SK-N-MC (cell line): ENCODE measurements at regions not wholly inside any gene's neighbourhood (a gene's known extent, or its start where the extent isn't known, plus 50 kb on each side); places are given as distances from the start of the nearest gene placed in this dataset.

ENCODE experiments used
- DNase-seq: peaks from one replicate; pipeline ENCODE4 v3.0.0-alpha.2; 2011; ENCODE audit warnings: low read depth, low spot score
- H3K27ac ChIP-seq: fragments of 200-600 bp; sonication (generic); 2 replicates; pipeline ENCODE4 v1.5.1; 2016; ENCODE audit warnings: mixed run types
- H3K36me3 ChIP-seq: fragments of 200-600 bp; sonication (generic); 2 replicates; pipeline ENCODE4 v1.6.1; 2017; ENCODE audit warnings: antibody characterized with exemption, low read length, mixed read lengths; ENCODE audit not compliant: insufficient read depth
- H3K4me3 ChIP-seq: fragments of 200-600 bp; sonication (generic); 2 replicates; pipeline ENCODE4 v1.5.1; 2016
- H3K9ac ChIP-seq: fragments of 200-600 bp; sonication (generic); 2 replicates; pipeline ENCODE4 v1.8.0; 2017; ENCODE audit warnings: mixed run types, mixed read lengths; ENCODE audit not compliant: insufficient read length
- H3K9me3 ChIP-seq: fragments of 200-600 bp; sonication (generic); 2 replicates; pipeline ENCODE4 v1.6.1; 2017; ENCODE audit warnings: low read depth, mild to moderate bottlenecking, antibody characterized with exemption, low read length, moderate library complexity, mixed read lengths
- EZH2 ChIP-seq: fragments of 200-600 bp; sonication (generic); IDR thresholded peaks from one replicate; pipeline ENCODE4 v1.6.1; 2017; ENCODE audit warnings: antibody characterized with exemption
- FOXP2 ChIP-seq: optimal IDR thresholded peaks from 2 replicates; pipeline ENCODE3; 2011; ENCODE audit warnings: mild to moderate bottlenecking, moderate library complexity; ENCODE audit not compliant: insufficient read depth; ENCODE audit errors: extremely low read length, control extremely low read depth
- POLR2AphosphoS5 ChIP-seq: IDR thresholded peaks from 2 replicates; pipeline ENCODE4 v1.6.1; 2012; ENCODE audit warnings: mild to moderate bottlenecking, low read depth, low read length, borderline replicate concordance

- H3K9ac ChIP-seq: no peak overlapping the region
- TF ChIP-seq EZH2 (no peak), POLR2AphosphoS5 (no peak), FOXP2 (no peak)
- DNase-seq: no peak
- H3K9me3 ChIP-seq: no peaks in the 10 kb centered on the region
- H3K27ac ChIP-seq: peak overlapping the region; percentile 68; the same call in 1 of the 2 replicates
- no peaks in the 10 kb centered on the region for H3K36me3 ChIP-seq
- H3K4me3 ChIP-seq: peak overlapping the region; percentile 37
Measured at GRCh38 chr10:79883986-79884385, 57.4 kb downstream of the NUTM2E start.

DNA sequence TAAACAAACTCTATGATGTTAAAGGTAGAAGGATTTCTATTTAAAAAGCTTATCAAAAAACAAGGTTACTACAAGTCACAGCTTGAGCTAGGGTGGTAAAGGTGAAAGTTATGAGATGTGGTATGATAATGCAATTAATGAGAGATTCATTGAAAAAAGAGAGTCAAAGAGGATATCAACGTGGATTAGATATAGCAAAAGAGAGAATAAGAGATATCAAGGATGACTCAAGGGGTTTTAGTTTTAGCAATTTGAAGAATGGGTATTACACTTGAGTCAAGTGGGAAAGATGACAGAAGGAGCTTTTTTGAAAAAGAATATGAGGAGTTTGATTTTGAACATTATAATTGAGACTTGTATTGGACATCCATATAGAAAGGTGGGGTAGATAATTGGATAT is 59.8 kb downstream of the NUTM2E start:
- Histone ChIP-seq H3K4me3 (no peak overlapping the region), H3K9me3 (no peaks in the 10 kb centered on the region), H3K9ac (no peak overlapping the region), H3K36me3 (no peaks in the 10 kb centered on the region), H3K27ac (no peak overlapping the region)
- no peak for TF ChIP-seq FOXP2
- no peak for TF ChIP-seq POLR2AphosphoS5
- TF ChIP-seq EZH2: no peak
- DNase-seq: no peak
